Chondrocyte (in vitro differentiated cells): ENCODE measurements at regions not wholly inside any gene's neighbourhood (a gene's known extent, or its start where the extent isn't known, plus 50 kb on each side); places are given as distances from the start of the nearest gene placed in this dataset.
"Not testable (repeated sequence)": the region's sequence is repeated elsewhere in the genome, so short reads cannot be mapped to it uniquely, and the experiment has no call there.

Experiments
- DNase-seq: peaks from one replicate; pipeline ENCODE4 v3.0.0; 2021; ENCODE audit warnings: mixed read lengths, low spot score
- H3K27ac Mint-ChIP-seq: one replicate; pipeline ENCODE4 v1.8.0; 2021; ENCODE audit warnings: mild to moderate bottlenecking, moderate library complexity, mixed read lengths; ENCODE audit not compliant: unreplicated experiment
- H3K27me3 Mint-ChIP-seq: 2 replicates; pipeline ENCODE4 v1.8.0; 2021; ENCODE audit warnings: low read depth, mixed read lengths
- H3K36me3 Mint-ChIP-seq: 2 replicates; pipeline ENCODE4 v1.8.0; 2021; ENCODE audit warnings: low read depth, mixed read lengths
- H3K4me1 Mint-ChIP-seq: 2 replicates; pipeline ENCODE4 v1.8.0; 2021; ENCODE audit warnings: low read depth, mild to moderate bottlenecking, mixed read lengths
- H3K4me3 Mint-ChIP-seq: one replicate; pipeline ENCODE4 v1.8.0; 2021; ENCODE audit warnings: mild to moderate bottlenecking, moderate library complexity, mixed read lengths; ENCODE audit not compliant: unreplicated experiment
- H3K9me3 Mint-ChIP-seq: 2 replicates; pipeline ENCODE4 v1.8.0; 2021; ENCODE audit warnings: low read depth, mixed read lengths
- CTCF ChIP-seq: fragments of 200-600 bp; sonication (generic); IDR thresholded peaks from 2 replicates; pipeline ENCODE4 v1.5.0; 2021; ENCODE audit warnings: antibody characterized with exemption, mild to moderate bottlenecking, moderate library complexity

DNA sequence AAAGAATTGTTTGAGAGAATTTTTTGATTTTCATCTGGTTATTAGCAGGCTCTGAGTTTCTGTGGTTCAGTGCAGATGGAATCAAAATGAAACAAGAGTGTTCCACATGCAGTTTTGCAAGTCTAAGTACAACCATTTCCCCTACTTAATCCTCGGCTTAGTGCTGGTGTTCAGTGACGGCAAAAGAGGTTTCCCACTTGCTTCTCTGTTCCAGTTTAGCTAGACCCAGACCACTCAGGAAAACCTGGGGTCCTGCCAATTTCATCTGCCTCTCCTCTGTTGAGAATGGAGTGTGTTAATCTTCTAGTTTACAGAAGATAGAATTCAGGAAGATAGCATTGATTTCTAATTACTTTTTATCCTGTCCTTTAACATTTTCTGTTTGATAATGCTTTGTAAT is 996.2 kb upstream of the FANCL start:
- no peak for DNase-seq
- Mint-ChIP-seq H3K27ac (no peak overlapping the region), H3K4me1 (no peaks in the 10 kb centered on the region), H3K9me3 (no peaks in the 10 kb centered on the region), H3K36me3 (no peaks in the 10 kb centered on the region), H3K27me3 (peaks cover 8% of the 10 kb centered on the region), H3K4me3 (no peak overlapping the region)
- no peak for TF ChIP-seq CTCF

GRCh38 chr2:59236723-59237122 is 995.6 kb upstream of the FANCL start:
- no peak for DNase-seq
- TF ChIP-seq CTCF: no peak
- no peaks in the 10 kb centered on the region for H3K9me3 Mint-ChIP-seq
- no peak overlapping the region for H3K27ac Mint-ChIP-seq
- H3K4me1 Mint-ChIP-seq: no peaks in the 10 kb centered on the region
- peaks cover 8% of the 10 kb centered on the region for H3K27me3 Mint-ChIP-seq
- H3K36me3 Mint-ChIP-seq: no peaks in the 10 kb centered on the region
- no peak overlapping the region for H3K4me3 Mint-ChIP-seq

DNA sequence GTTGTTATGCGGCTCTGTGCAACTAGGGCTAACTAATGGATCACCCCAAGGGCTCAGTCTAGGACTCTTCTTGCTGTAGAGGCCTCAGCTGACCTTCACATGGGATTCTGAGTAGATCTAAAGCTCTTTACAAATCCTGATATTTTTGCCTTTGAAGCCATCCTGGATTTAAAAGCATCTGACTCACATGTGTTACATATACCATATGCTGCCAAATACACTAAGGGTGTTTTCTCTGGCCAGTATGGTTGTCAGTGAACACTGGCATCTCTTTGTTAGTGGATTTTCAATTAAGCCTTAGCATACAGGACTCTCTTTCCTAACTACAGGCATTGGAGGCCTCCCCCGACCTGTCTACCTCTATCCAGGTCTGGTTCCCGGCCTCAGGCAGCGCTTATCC is 992.8 kb upstream of the FANCL start:
- no peaks in the 10 kb centered on the region for H3K9me3 Mint-ChIP-seq

GRCh38 chr2:59233448-59233847 is 992.3 kb upstream of the FANCL start:
- H3K36me3 Mint-ChIP-seq: no peaks in the 10 kb centered on the region
- no peak for DNase-seq
- no peaks in the 10 kb centered on the region for H3K9me3 Mint-ChIP-seq
- no peak overlapping the region for H3K4me3 Mint-ChIP-seq
- H3K27ac Mint-ChIP-seq: no peak overlapping the region
- H3K27me3 Mint-ChIP-seq: no peaks in the 10 kb centered on the region
- TF ChIP-seq CTCF: no peak
- H3K4me1 Mint-ChIP-seq: no peaks in the 10 kb centered on the region

More for the DNA sequence above, 992.8 kb upstream of the FANCL start:
- no peaks in the 10 kb centered on the region for H3K36me3 Mint-ChIP-seq
- no peak for DNase-seq
- H3K27ac Mint-ChIP-seq: no peak overlapping the region
- no peak overlapping the region for H3K4me3 Mint-ChIP-seq
- H3K27me3 Mint-ChIP-seq: no peaks in the 10 kb centered on the region
- no peak for TF ChIP-seq CTCF
- H3K4me1 Mint-ChIP-seq: no peaks in the 10 kb centered on the region

- no peaks in the 10 kb centered on the region for H3K36me3 Mint-ChIP-seq
- no peaks in the 10 kb centered on the region for H3K9me3 Mint-ChIP-seq
- H3K4me1 Mint-ChIP-seq: no peaks in the 10 kb centered on the region
- TF ChIP-seq CTCF: no peak
- no peak overlapping the region for H3K4me3 Mint-ChIP-seq
- no peak overlapping the region for H3K27ac Mint-ChIP-seq
- DNase-seq: no peak
- H3K27me3 Mint-ChIP-seq: no peaks in the 10 kb centered on the region
Measured at GRCh38 chr2:59232394-59233165, 991.5 kb upstream of the FANCL start.

- not testable (repeated sequence) for H3K27me3 Mint-ChIP-seq, H3K4me3 Mint-ChIP-seq, H3K4me1 Mint-ChIP-seq, DNase-seq, H3K36me3 Mint-ChIP-seq, H3K9me3 Mint-ChIP-seq, H3K27ac Mint-ChIP-seq
Measured at GRCh38 chr2:59226362-59226761, 985.2 kb upstream of the FANCL start.
